Hindlimb muscle (tissue), 1 donor: ENCODE measurements at regions not wholly inside any gene's neighbourhood (a gene's known extent, or its start where the extent isn't known, plus 50 kb on each side); places are given as distances from the start of the nearest gene placed in this dataset.
"Not testable (repeated sequence)": the region's sequence is repeated elsewhere in the genome, so short reads cannot be mapped to it uniquely, and the experiment has no call there.

Experiments used
- DNase-seq: peaks from one replicate; pipeline ENCODE4 v3.0.0-alpha.2; 2013

DNA sequence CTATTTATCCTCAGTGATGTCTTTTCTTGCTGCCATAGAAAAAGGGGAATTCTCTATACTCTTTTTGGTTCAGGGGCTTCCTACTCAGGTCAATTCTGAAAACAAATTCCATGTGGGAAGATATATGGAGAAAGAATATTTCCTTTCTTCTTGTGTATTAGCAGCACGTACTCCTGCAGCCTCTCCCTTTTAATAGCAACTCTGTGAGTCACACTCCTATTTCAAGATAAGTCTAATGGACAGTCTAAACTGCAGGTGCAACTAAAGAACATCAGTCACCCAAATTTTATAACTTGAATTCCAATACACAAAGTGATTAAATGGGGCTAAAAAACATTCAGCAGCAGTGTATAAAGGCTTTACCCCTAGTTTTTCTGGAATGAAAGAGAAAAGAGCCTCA, 942.2 kb downstream of the CNTNAP5 start:
- DNase-seq = no peak

GRCh38 chr2:124970030-124970429, 944.9 kb downstream of the CNTNAP5 start:
- no peak for DNase-seq

- no peak for DNase-seq
Observed at GRCh38 chr2:124973396-124973795, 948.3 kb downstream of the CNTNAP5 start.

GRCh38 chr2:124975224-124975623, 950.1 kb downstream of the CNTNAP5 start:
- no peak for DNase-seq

DNA sequence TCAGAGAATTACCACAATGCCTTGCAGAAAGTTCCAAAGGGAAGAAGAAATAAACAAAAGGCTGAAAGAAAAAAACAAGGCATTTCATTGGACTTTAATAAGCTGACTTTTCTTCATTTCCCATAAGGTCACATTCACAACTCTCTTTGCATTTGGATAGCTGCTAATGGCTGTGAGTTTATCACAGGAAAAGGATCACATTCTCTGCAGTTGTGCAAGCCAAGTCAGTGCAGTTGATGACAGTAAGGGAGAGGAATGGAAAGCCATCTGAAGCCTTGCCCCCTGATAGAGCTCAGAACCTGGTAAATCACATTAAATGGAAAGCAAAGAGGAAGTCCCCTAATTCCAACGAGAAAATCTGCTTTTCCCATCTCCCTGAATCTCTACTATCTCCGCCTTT, 950.6 kb downstream of the CNTNAP5 start:
- no peak for DNase-seq

DNA sequence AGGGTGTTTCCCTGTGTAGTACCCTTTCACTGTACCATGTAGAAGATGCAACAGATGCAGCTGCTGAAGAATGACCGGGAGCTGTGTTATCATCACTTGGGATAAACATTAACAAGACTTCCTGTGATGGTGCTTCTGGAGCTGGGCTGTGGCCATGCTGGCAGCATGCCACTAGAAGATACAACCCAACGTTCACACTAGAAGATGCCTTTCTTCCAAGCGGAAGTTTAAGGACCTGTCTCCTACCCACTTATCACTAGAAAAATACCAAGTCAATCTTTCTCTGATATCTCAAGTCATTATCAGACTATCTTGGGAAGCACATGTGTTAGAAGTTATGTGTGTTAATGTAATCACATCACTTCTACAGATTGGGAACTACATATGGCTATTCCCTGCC, 953.5 kb downstream of the CNTNAP5 start:
- no peak for DNase-seq

DNA sequence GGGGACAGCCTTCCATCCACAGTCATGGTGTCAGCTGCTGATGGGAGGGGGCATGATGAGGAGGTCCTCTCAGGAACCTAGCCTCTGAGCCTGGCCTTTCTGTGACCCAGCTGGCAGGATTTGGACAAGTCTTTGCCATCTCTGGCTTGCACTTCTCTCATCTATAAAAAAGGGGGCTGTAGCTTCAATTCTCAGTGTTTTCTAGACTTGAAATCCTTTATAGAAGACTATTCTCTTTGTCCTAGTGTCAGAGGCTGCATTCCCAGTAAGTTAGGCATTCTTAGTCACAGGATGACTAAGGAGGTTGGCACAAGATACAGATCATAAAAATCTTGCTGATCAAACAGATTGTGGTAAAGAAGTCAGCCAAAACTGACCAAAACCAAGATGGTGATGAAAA, 958.5 kb downstream of the CNTNAP5 start:
- no peak for DNase-seq

GRCh38 chr2:124985270-124985669, 960.2 kb downstream of the CNTNAP5 start:
- no peak for DNase-seq

DNA sequence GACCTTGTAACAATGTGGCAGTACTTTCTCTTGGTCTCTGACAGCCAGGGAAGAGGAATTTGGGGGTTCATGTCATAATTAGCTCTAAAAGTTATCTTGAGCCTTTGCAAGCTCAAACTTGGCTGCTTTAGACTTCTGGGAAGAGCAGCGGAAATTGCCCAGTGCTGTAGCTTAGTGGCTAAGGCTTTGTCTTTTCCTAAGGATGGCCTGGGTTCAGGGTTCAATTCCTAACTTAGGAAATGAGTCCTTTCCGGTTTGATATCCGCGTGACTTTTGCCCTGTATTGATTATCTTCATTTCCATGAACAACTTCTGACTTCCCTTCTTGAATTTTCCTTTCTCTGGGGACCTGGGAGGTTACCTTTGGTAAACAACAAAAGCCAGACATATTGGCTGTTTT, 961.0 kb downstream of the CNTNAP5 start:
- no peak for DNase-seq

- not testable (repeated sequence) for DNase-seq
Observed at GRCh38 chr2:124986870-124987269, 961.8 kb downstream of the CNTNAP5 start.

- DNase-seq = not testable (repeated sequence)
Observed at GRCh38 chr2:124987436-124987835, 962.3 kb downstream of the CNTNAP5 start.

GRCh38 chr2:124988111-124988510, 963.0 kb downstream of the CNTNAP5 start:
- no peak for DNase-seq

DNA sequence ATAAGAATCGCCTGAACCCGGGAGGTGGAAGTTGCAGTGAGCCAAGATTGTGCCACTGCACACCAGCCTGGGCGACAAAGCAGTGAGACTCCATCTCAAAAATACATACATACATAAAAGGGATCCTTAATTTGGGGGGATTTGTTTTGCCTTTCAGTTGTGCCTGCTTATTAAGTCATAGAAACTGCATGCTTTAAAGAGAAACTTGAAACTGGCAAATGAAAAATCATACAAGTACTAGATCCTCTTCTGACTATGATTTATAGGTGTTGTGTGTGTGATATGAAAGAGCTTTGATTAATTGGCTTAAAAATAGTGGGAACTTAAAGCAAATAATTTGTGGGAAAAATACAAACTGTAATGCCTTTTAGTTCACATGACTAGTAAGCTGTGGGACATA, 963.7 kb downstream of the CNTNAP5 start:
- no peak for DNase-seq

DNA sequence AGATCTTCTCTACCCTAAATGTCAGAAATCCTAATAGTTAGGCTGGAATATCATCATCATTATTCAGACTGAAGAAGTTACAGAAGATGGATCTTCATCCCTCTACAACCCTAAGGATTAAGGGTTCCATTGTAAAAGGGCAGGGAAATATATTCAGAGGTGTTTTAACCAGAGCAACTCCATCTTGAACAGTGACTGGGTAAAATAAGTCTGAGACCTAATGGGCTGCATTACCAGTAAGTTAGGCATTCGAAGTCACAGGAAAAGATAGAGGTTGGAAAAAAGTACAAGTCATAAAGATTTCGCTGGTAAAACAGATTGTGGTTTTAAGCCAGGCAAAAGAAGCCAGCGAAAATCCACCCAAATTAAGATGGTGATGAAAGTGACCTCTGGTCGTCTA, 968.7 kb downstream of the CNTNAP5 start:
- no peak for DNase-seq

GRCh38 chr2:124995185-124995912, 970.3 kb downstream of the CNTNAP5 start:
- no peak for DNase-seq

DNA sequence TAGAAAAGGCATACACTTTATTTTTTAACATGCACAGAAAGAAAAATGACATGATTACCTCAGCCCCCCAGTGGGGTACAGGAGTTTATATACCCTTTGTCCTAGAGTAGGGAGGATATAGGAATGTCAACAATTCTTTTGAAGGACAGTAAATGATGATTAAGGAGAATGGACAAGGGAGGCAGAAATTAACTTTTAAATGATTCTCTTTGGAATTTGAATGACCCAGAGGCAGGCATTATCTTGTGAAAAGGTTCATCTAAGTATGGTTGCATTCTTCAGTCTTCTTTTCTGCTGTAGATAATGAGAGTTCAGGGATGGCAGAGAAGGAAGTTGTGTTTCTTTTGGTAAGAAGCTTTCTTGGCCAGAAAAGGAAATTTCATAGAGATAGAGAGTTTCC, 971.3 kb downstream of the CNTNAP5 start:
- DNase-seq = no peak

DNA sequence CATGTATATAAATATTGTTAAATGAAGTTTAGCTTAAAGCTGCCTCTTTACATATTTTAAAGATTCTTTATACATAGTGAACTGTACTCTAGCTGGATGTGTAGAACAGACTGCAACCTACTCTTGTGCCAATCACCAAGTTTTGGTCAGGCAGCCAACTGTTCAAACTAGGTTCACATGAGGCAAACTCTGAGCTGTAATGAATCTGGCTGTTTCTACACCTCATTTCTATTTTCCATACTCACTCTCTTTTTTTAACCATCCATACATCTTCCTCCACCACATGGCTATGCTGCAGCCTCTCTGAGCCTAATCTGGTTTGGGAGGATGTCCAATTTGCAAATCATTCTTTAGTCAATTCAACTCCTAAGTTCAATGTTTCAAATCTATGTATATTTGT, 974.8 kb downstream of the CNTNAP5 start:
- DNase-seq = no peak

DNA sequence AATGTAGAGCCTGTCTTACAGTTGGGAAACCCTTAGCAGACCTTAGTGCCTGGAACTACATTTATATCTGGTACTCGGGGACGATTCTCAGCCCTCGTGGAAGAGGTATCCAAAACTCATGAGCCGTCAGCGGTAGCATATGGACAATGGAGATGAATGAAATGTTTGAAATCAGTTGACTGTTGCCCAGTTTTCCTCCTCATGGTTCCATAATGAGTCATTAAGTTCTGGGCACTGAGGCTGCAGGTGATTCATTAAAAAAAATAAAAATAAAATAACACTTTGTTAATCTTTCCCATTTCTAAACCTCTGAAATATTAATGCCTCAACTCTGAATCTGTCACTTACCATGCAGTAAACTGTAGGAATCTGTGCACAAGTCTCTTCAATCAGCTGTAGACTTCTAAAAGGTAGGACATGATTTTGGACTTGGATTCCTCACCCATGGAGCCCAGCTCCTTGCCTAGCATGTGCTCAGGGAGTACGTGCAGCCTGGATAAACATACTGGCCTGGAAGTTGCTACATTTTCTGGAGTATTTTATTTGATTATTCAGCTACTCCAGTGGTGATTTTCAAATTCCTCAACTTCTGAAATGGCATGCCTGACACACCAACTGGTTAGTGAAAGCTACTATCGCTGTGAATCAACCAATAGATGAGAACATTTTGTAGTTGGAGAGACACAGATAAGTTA, 979.2 kb downstream of the CNTNAP5 start:
- DNase-seq = no peak

GRCh38 chr2:125006676-125007075, 981.6 kb downstream of the CNTNAP5 start:
- DNase-seq = no peak

DNA sequence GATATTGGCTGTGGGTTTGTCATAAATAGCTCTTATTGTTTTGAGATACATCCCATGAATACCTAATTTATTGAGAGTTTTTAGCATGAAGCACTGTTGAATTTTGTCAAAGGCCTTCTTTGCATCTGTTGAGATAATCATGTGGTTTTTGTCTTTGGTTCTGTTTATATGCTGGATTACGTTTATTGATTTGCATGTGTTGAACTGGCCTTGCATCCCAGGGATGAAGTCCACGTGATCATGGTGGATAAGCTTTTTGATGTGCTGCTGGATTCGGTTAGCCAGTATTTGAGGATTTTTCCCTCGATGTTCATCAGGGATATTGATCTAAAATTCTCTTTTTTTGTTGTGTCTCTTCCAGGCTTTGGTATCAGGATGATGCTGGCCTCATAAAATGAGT, 1003.6 kb downstream of the CNTNAP5 start:
- not testable (repeated sequence) for DNase-seq

DNA sequence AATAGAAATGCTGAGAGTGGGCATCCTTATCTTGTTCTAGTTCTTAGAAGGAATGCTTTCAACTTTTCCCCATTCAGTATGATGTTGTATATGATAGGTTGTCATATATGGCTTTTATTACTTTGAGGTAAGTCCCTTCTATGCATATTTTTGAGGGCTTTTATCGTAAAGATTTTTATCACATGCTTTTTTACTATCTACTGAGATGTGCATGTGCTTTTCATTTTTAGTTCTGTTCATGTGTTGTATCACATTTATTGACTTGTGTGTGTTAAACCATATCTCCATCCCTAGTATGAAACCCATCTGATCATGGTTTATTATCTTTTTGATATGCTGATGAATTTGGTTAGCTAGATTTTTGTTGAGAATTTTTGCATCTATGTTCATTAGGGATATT, 1008.8 kb downstream of the CNTNAP5 start:
- DNase-seq = no peak

DNA sequence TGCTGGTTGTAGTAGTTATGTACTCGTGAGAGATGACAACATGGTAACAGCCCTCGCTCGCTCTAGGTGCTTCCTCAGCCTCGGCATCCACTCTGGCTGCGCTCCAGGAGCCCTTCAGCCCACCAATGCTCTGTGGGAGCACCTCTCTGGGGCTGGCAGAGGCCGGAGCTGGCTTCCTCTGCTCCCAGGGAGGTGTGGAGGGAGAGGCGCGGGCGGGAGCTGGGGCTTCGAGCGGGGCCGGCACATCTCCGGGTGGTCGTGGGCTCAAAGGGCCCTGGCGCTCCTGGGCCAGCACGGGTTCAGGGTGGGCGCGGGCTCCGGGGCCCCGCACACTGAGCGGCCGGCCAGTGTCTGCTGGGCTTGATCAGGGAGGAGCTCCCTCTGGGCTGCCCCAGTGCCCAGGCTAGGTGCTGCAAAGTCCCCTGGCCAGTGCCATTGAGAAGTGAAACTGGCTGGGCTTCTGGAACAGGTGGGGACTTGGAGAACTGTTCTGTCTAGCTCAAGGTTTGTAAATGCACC, 1012.1 kb downstream of the CNTNAP5 start:
- DNase-seq = no peak

- DNase-seq = no peak
Observed at GRCh38 chr2:125041846-125042245, 1016.8 kb downstream of the CNTNAP5 start.

DNA sequence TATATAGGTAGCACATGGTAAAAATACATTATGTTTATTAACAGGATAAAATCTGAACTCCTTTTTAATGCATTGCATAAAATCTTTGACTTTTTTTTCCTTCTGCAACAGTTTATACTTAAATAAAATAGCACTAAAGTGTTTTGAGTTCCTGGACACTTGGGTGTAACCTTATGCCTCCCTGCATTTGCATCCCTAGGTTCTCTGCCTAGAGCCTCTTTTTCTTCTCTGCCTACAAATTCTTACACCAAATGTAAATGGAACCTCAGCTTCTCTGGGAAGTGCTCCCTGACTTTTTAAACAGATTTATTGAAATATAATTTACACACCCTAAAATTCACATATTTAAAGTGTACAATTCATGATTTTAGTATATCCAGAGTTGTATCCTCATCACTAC, 1017.6 kb downstream of the CNTNAP5 start:
- DNase-seq = no peak
